HCT116 (cell line): ENCODE measurements at regions not wholly inside any gene's neighbourhood (a gene's known extent, or its start where the extent isn't known, plus 50 kb on each side); places are given as distances from the start of the nearest gene placed in this dataset.

Experiments
- POLR2A ChIP-seq: IDR thresholded peaks from 2 replicates; pipeline ENCODE4 v1.7.0; 2011; ENCODE audit warnings: borderline replicate concordance; ENCODE audit not compliant: insufficient read depth, insufficient read length; ENCODE audit errors: extremely low read depth
- TF ChIP-seq, protein P1 (sequence below), 3 experiments: fragments of 200-600 bp in 1 of 3; sonication (generic) in 1 of 3; IDR thresholded peaks in 2 of 3; conservative IDR thresholded peaks in 1 of 3; 2 replicates each; pipeline ENCODE4 v1.5.1; 2012 to 2017; ENCODE audit warnings: low read depth in 2 of 3, low read length in 2 of 3, antibody characterized with exemption in 1 of 3, borderline replicate concordance in 1 of 3, control low read depth in 1 of 3, mild to moderate bottlenecking in 1 of 3, mixed read lengths in 1 of 3, mixed run types in 1 of 3, moderate library complexity in 1 of 3; ENCODE audit not compliant: insufficient read depth in 1 of 3

DNA sequence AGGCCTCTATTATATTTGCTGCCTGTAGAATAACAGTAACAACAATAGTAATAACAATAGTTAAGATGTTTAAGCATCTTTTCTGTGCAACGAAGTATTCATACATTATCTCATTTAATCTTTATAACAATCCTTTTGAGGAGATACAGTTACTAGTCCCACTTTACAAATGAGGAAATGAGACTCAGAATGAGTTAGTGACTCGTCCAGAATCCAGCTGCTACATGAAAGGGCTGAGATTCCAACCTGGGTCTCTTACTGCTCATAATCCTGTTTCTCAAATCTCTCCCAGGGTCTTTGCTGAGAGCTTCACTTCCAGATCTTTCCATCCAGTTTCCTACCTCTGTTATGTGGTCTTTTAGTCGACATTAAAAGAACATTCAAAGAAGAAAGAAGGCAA is 173.7 kb upstream of the TMPO start:
- TF ChIP-seq, protein P1, sequence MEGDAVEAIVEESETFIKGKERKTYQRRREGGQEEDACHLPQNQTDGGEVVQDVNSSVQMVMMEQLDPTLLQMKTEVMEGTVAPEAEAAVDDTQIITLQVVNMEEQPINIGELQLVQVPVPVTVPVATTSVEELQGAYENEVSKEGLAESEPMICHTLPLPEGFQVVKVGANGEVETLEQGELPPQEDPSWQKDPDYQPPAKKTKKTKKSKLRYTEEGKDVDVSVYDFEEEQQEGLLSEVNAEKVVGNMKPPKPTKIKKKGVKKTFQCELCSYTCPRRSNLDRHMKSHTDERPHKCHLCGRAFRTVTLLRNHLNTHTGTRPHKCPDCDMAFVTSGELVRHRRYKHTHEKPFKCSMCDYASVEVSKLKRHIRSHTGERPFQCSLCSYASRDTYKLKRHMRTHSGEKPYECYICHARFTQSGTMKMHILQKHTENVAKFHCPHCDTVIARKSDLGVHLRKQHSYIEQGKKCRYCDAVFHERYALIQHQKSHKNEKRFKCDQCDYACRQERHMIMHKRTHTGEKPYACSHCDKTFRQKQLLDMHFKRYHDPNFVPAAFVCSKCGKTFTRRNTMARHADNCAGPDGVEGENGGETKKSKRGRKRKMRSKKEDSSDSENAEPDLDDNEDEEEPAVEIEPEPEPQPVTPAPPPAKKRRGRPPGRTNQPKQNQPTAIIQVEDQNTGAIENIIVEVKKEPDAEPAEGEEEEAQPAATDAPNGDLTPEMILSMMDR (IDR thresholded peaks at IDR 0.05 in 2 of 3, conservative IDR thresholded peaks at IDR 0.05 in 1 of 3; ENCODE audit: borderline replicate concordance in 1 of 3, insufficient read depth in 1 of 3, low read depth in 2 of 3, low read length in 2 of 3), result no peak
- no peak for TF ChIP-seq POLR2A
